Naive thymus-derived CD4-positive, alpha-beta T cell (primary cell): ENCODE measurements at regions not wholly inside any gene's neighbourhood (a gene's known extent, or its start where the extent isn't known, plus 50 kb on each side); places are given as distances from the start of the nearest gene placed in this dataset.

ENCODE experiments used
- ATAC-seq: fragments of 150-1000 bp; cut with Tn5 transposase; 2 replicates; pipeline ENCODE4 v1.10.0; 2021; ENCODE audit warnings: mild to moderate bottlenecking, moderate library complexity
- CTCF ChIA-PET: fragments of 350-600 bp; sonication (Branson Sonifier 250); formaldehyde crosslinking; loops from one replicate; lab custom pipeline; 2021; ENCODE audit warnings: antibody characterized with exemption; lab: Charles Lee
- POLR2A ChIA-PET: fragments of 350-600 bp; sonication (Branson Sonifier 250); formaldehyde crosslinking; loops from one replicate; lab custom pipeline; 2021; ENCODE audit warnings: antibody characterized with exemption, inconsistent platforms; lab: Charles Lee
- DNase-seq, 9 donors: peaks; one replicate each; pipeline versions ENCODE4 v3.0.0 to v3.0.0-alpha.2; 2020 to 2022; ENCODE audit warnings: mixed read lengths in 1 of 9
- H3K27ac ChIP-seq: one replicate; pipeline ENCODE4 v1.7.0; 2013; ENCODE audit warnings: mild to moderate bottlenecking, low read depth, low read length, moderate library complexity
- H3K27me3 ChIP-seq, 2 donors: one replicate each; pipeline ENCODE4 v1.7.0; 2013; ENCODE audit warnings: low read length in 2 of 2, mild to moderate bottlenecking in 2 of 2, moderate library complexity in 2 of 2; ENCODE audit not compliant: control insufficient read depth in 2 of 2, insufficient read depth in 2 of 2
- H3K36me3 ChIP-seq, 3 experiments: 1 replicate in 2 of 3; 2 replicates in 1 of 3; pipeline ENCODE4 v1.7.0; 2013; ENCODE audit warnings: low read length in 3 of 3, mild to moderate bottlenecking in 3 of 3, moderate library complexity in 1 of 3; ENCODE audit not compliant: insufficient read depth in 3 of 3, control insufficient read depth in 2 of 3
- H3K4me1 ChIP-seq, 2 donors: one replicate each; pipeline ENCODE4 v1.7.0; 2013; ENCODE audit warnings: low read length in 2 of 2, mild to moderate bottlenecking in 2 of 2, moderate library complexity in 1 of 2; ENCODE audit not compliant: control insufficient read depth in 2 of 2, insufficient read depth in 2 of 2
- H3K4me3 ChIP-seq: 2 replicates; pipeline ENCODE4 v1.7.0; 2013; ENCODE audit warnings: mild to moderate bottlenecking, low read length
- H3K9me3 ChIP-seq, 3 experiments: 1 replicate in 2 of 3; 2 replicates in 1 of 3; pipeline ENCODE4 v1.7.0; 2013; ENCODE audit warnings: low read length in 3 of 3; ENCODE audit not compliant: control insufficient read depth in 2 of 3
- H3K27ac Mint-ChIP-seq, 9 donors: one replicate each; pipeline ENCODE4 v1.8.0; 2020 to 2022; ENCODE audit warnings: mixed read lengths in 9 of 9, mild to moderate bottlenecking in 8 of 9, moderate library complexity in 5 of 9, inconsistent platforms in 2 of 9
- H3K27me3 Mint-ChIP-seq, 5 donors: one replicate each; pipeline ENCODE4 v1.8.0; 2021 to 2022; ENCODE audit warnings: mixed read lengths in 5 of 5, mild to moderate bottlenecking in 1 of 5
- H3K36me3 Mint-ChIP-seq, 5 donors: one replicate each; pipeline ENCODE4 v1.8.0; 2020 to 2022; ENCODE audit warnings: mixed read lengths in 5 of 5, mild to moderate bottlenecking in 3 of 5, inconsistent platforms in 1 of 5
- H3K4me1 Mint-ChIP-seq, 7 donors: one replicate each; pipeline ENCODE4 v1.8.0; 2020 to 2022; ENCODE audit warnings: mixed read lengths in 7 of 7, mild to moderate bottlenecking in 3 of 7, inconsistent platforms in 1 of 7
- H3K4me3 Mint-ChIP-seq, 10 donors: one replicate each; pipeline ENCODE4 v1.8.0; 2020 to 2022; ENCODE audit warnings: mild to moderate bottlenecking in 10 of 10, mixed read lengths in 10 of 10, moderate library complexity in 6 of 10, inconsistent platforms in 2 of 10
- H3K9me3 Mint-ChIP-seq, 11 donors: one replicate each; pipeline ENCODE4 v1.8.0; 2020 to 2022; ENCODE audit warnings: mixed read lengths in 11 of 11, mild to moderate bottlenecking in 4 of 11, inconsistent platforms in 1 of 11, moderate library complexity in 1 of 11
- intact Hi-C, 2 donors: fragments of 100-400 bp; cut with micrococcal nuclease; formaldehyde crosslinking; loops; one replicate each; pipeline ENCODE4 v1.15.1; 2023

- intact Hi-C loops: no loop called here
- ATAC-seq (no peak), DNase-seq (no peak)
- peaks cover 0 to 7% (median 0%) of the 10 kb centered on the region in 11 donors for H3K9me3 Mint-ChIP-seq
- peaks cover 0 to 10% (median 0%) of the 10 kb centered on the region in 5 donors for H3K36me3 Mint-ChIP-seq
- H3K9me3 ChIP-seq: no peaks in the 10 kb centered on the region
- peaks cover 0 to 6% (median 0%) of the 10 kb centered on the region in 7 donors for H3K4me1 Mint-ChIP-seq
- no peaks in the 10 kb centered on the region for H3K27me3 ChIP-seq
- no peaks in the 10 kb centered on the region for H3K36me3 ChIP-seq
- CTCF ChIA-PET: interaction anchor here (0.8 kb wide), 1 partner anchor 125 kb away, joined by 3 read pairs; no protein-coding TSS in a partner anchor
- H3K27ac Mint-ChIP-seq: no peak overlapping the region
- POLR2A ChIA-PET: no interaction called here
- no peak overlapping the region for H3K4me3 ChIP-seq
- H3K4me3 Mint-ChIP-seq: no peak overlapping the region
- no peaks in the 10 kb centered on the region for H3K4me1 ChIP-seq
- peaks cover 0 to 18% (median 4%) of the 10 kb centered on the region in 5 donors for H3K27me3 Mint-ChIP-seq
- H3K27ac ChIP-seq: no peak overlapping the region
Observed at GRCh38 chr6:104653781-104654180, 205.9 kb downstream of the HACE1 start.

- H3K4me3 ChIP-seq: no peak overlapping the region
- no peaks in the 10 kb centered on the region for H3K9me3 Mint-ChIP-seq
- no peaks in the 10 kb centered on the region for H3K36me3 ChIP-seq
- H3K9me3 ChIP-seq: no peaks in the 10 kb centered on the region
- no peak overlapping the region for H3K27ac ChIP-seq
- no peaks in the 10 kb centered on the region for H3K4me1 Mint-ChIP-seq
- ATAC-seq: no peak
- intact Hi-C loops: no loop called here
- peaks cover 5 to 22% (median 12%) of the 10 kb centered on the region in 5 donors for H3K27me3 Mint-ChIP-seq
- H3K4me1 ChIP-seq: no peaks in the 10 kb centered on the region
- H3K27ac Mint-ChIP-seq: no peak overlapping the region
- no peak overlapping the region for H3K4me3 Mint-ChIP-seq
- no peak for DNase-seq
- ChIA-PET CTCF (no interaction called here), POLR2A (no interaction called here)
- H3K27me3 ChIP-seq: no peaks in the 10 kb centered on the region
- no peaks in the 10 kb centered on the region for H3K36me3 Mint-ChIP-seq
Observed at GRCh38 chr6:104648347-104648746, 211.4 kb downstream of the HACE1 start.

GRCh38 chr6:104644848-104645247 lies 214.9 kb downstream of the HACE1 start:
- ChIA-PET POLR2A (no interaction called here), CTCF (no interaction called here)
- H3K27ac Mint-ChIP-seq: no peak overlapping the region
- H3K9me3 Mint-ChIP-seq: peaks cover 0 to 1% (median 0%) of the 10 kb centered on the region in 11 donors
- peaks cover 0 to 4% (median 2%) of the 10 kb centered on the region in 7 donors for H3K4me1 Mint-ChIP-seq
- H3K9me3 ChIP-seq: no peaks in the 10 kb centered on the region
- H3K36me3 ChIP-seq: no peaks in the 10 kb centered on the region
- no peak overlapping the region for H3K4me3 Mint-ChIP-seq
- ATAC-seq (no peak), DNase-seq (no peak)
- H3K4me3 ChIP-seq: no peak overlapping the region
- H3K4me1 ChIP-seq: no peaks in the 10 kb centered on the region
- no peaks in the 10 kb centered on the region for H3K27me3 ChIP-seq
- peaks cover 5 to 24% (median 12%) of the 10 kb centered on the region in 5 donors for H3K27me3 Mint-ChIP-seq
- intact Hi-C loops: no loop called here
- no peaks in the 10 kb centered on the region for H3K36me3 Mint-ChIP-seq
- H3K27ac ChIP-seq: no peak overlapping the region

- Histone ChIP-seq H3K27me3 (no peaks in the 10 kb centered on the region), H3K27ac (no peak overlapping the region), H3K36me3 (no peaks in the 10 kb centered on the region), H3K4me1 (no peaks in the 10 kb centered on the region), H3K4me3 (no peak overlapping the region), H3K9me3 (no peaks in the 10 kb centered on the region)
- no peak overlapping the region for H3K4me3 Mint-ChIP-seq
- H3K27me3 Mint-ChIP-seq: peaks cover 1 to 20% (median 8%) of the 10 kb centered on the region in 5 donors
- peaks cover 0 to 10% (median 4%) of the 10 kb centered on the region in 7 donors for H3K4me1 Mint-ChIP-seq
- DNase-seq: no peak
- ATAC-seq: no peak
- POLR2A ChIA-PET: no interaction called here
- CTCF ChIA-PET: no interaction called here
- intact Hi-C loops: no loop called here
- H3K27ac Mint-ChIP-seq: no peak overlapping the region
- H3K9me3 Mint-ChIP-seq: peaks cover 0 to 1% (median 0%) of the 10 kb centered on the region in 11 donors
- no peaks in the 10 kb centered on the region for H3K36me3 Mint-ChIP-seq
Observed at GRCh38 chr6:104642871-104643270, 216.8 kb downstream of the HACE1 start.

GRCh38 chr6:104640761-104641160 lies 219.0 kb downstream of the HACE1 start:
- Histone ChIP-seq H3K4me3 (no peak overlapping the region), H3K27me3 (no peaks in the 10 kb centered on the region), H3K36me3 (no peaks in the 10 kb centered on the region), H3K27ac (no peak overlapping the region), H3K9me3 (no peaks in the 10 kb centered on the region), H3K4me1 (no peaks in the 10 kb centered on the region)
- POLR2A ChIA-PET: no interaction called here
- H3K36me3 Mint-ChIP-seq: no peaks in the 10 kb centered on the region
- peaks cover 0 to 1% (median 0%) of the 10 kb centered on the region in 11 donors for H3K9me3 Mint-ChIP-seq
- DNase-seq: no peak
- intact Hi-C loops: no loop called here
- no peak for ATAC-seq
- no peak overlapping the region for H3K4me3 Mint-ChIP-seq
- peaks cover 0 to 10% (median 4%) of the 10 kb centered on the region in 7 donors for H3K4me1 Mint-ChIP-seq
- H3K27me3 Mint-ChIP-seq: peaks cover 2 to 11% (median 4%) of the 10 kb centered on the region in 5 donors
- CTCF ChIA-PET: interaction anchor here (0.7 kb wide), 1 partner anchor 104 kb away, joined by 3 read pairs; no protein-coding TSS in a partner anchor
- no peak overlapping the region for H3K27ac Mint-ChIP-seq

GRCh38 chr6:104640150-104640700 lies 219.5 kb downstream of the HACE1 start:
- no peaks in the 10 kb centered on the region for H3K36me3 Mint-ChIP-seq
- H3K27me3 Mint-ChIP-seq: peaks cover 0 to 7% (median 2%) of the 10 kb centered on the region in 5 donors
- Histone ChIP-seq H3K36me3 (no peaks in the 10 kb centered on the region), H3K9me3 (no peaks in the 10 kb centered on the region), H3K27ac (no peak overlapping the region), H3K4me1 (no peaks in the 10 kb centered on the region), H3K27me3 (no peaks in the 10 kb centered on the region), H3K4me3 (no peak overlapping the region)
- intact Hi-C loops: no loop called here
- no peak overlapping the region for H3K27ac Mint-ChIP-seq
- DNase-seq (no peak), ATAC-seq (no peak)
- no peak overlapping the region for H3K4me3 Mint-ChIP-seq
- POLR2A ChIA-PET: no interaction called here
- H3K4me1 Mint-ChIP-seq: peaks cover 0 to 10% (median 4%) of the 10 kb centered on the region in 7 donors
- CTCF ChIA-PET: interaction anchor here (0.7 kb wide), 1 partner anchor 104 kb away, joined by 3 read pairs; no protein-coding TSS in a partner anchor
- peaks cover 0 to 1% (median 0%) of the 10 kb centered on the region in 11 donors for H3K9me3 Mint-ChIP-seq

GRCh38 chr6:104639668-104640067 lies 220.1 kb downstream of the HACE1 start:
- H3K4me1 Mint-ChIP-seq: peaks cover 0 to 10% (median 4%) of the 10 kb centered on the region in 7 donors
- POLR2A ChIA-PET: no interaction called here
- no peak overlapping the region for H3K4me3 ChIP-seq
- H3K4me3 Mint-ChIP-seq: no peak overlapping the region
- intact Hi-C loops: no loop called here
- H3K27me3 ChIP-seq: no peaks in the 10 kb centered on the region
- H3K9me3 ChIP-seq: no peaks in the 10 kb centered on the region
- no peaks in the 10 kb centered on the region for H3K4me1 ChIP-seq
- peak; percentile 70 for ATAC-seq
- DNase-seq: no peak
- H3K36me3 ChIP-seq: no peaks in the 10 kb centered on the region
- peaks cover 0 to 5% (median 2%) of the 10 kb centered on the region in 5 donors for H3K27me3 Mint-ChIP-seq
- peaks cover 0 to 1% (median 0%) of the 10 kb centered on the region in 11 donors for H3K9me3 Mint-ChIP-seq
- no peaks in the 10 kb centered on the region for H3K36me3 Mint-ChIP-seq
- H3K27ac ChIP-seq: no peak overlapping the region
- CTCF ChIA-PET: no interaction called here
- H3K27ac Mint-ChIP-seq: no peak overlapping the region
